ENCODE measurements at regions not wholly inside any gene's neighbourhood (a gene's known extent, or its start where the extent isn't known, plus 50 kb on each side); places are given as distances from the start of the nearest gene placed in this dataset.

GRCh38 chr20:52242237-52243230 is 51.0 kb upstream of the ZFP64 start:
- Histone ChIP-seq H3K9me3 (peaks cover 0 to 2% (median 0%) of the 10 kb centered on the region in 3 donors), H3K4me1 (no peaks in the 10 kb centered on the region), H3K36me3 (no peaks in the 10 kb centered on the region), H3K27ac (no peak overlapping the region), H3K27me3 (peaks cover 18% of the 10 kb centered on the region), H3K4me3 (no peak overlapping the region)
- no peak for ATAC-seq
- TF ChIP-seq POLR2A (IDR thresholded peaks at IDR 0.05) (no peak), CTCF (IDR thresholded peaks at IDR 0.05) (peak in 3 of 4 experiments; percentile 28 to 57 (median 50))
- 46 to 53% methylated on average over 7 of the region's 7 CpGs for WGBS, 2 donors (ENCODE audit: low coverage in 1 of 2)

Small RNAs in the stretch of these regions (small RNA-seq; reads per million reads assigned to genes)
- 0 reads per million in 4 donors for gene RF02271
- gene RPL36P1: 0 reads per million in 4 donors

Data from gastroesophageal sphincter (tissue), 4 donors.